CD4-positive, alpha-beta T cell (primary cell): ENCODE measurements at regions not wholly inside any gene's neighbourhood (a gene's known extent, or its start where the extent isn't known, plus 50 kb on each side); places are given as distances from the start of the nearest gene placed in this dataset.

Experiments
- ATAC-seq: fragments of 200-7000 bp; cut with Tn5 transposase; one replicate; pipeline ENCODE4 v1.10.0; 2022; ENCODE audit warnings: mild to moderate bottlenecking; ENCODE audit not compliant: poor library complexity
- CTCF ChIA-PET: fragments of 350-600 bp; sonication (Branson Sonifier 250); formaldehyde crosslinking; loops from one replicate; lab custom pipeline; 2021; ENCODE audit warnings: antibody characterized with exemption, inconsistent platforms; lab: Charles Lee
- POLR2A ChIA-PET: fragments of 350-600 bp; sonication (Branson Sonifier 250); formaldehyde crosslinking; loops from one replicate; lab custom pipeline; 2021; ENCODE audit warnings: antibody characterized with exemption, inconsistent platforms; lab: Charles Lee
- DNase-seq, 14 experiments: peaks; one replicate each; pipeline ENCODE4 v3.0.0-alpha.2; 2013 to 2020; ENCODE audit warnings: mixed read lengths in 2 of 14
- H3K27ac ChIP-seq, 2 donors: one replicate each; pipeline versions ENCODE4 v1.5.1 to v1.7.0; 2013; ENCODE audit warnings: low read length in 2 of 2, low read depth in 1 of 2, mild to moderate bottlenecking in 1 of 2
- H3K27me3 ChIP-seq, 2 experiments: 1 replicate in 1 of 2; 2 replicates in 1 of 2; pipeline versions ENCODE4 v1.6.1 to v1.7.0; 2013; ENCODE audit warnings: low read length in 2 of 2, control low read depth in 1 of 2, mild to moderate bottlenecking in 1 of 2, moderate library complexity in 1 of 2; ENCODE audit not compliant: insufficient read depth in 2 of 2, control insufficient read depth in 1 of 2
- H3K36me3 ChIP-seq: one replicate; pipeline ENCODE4 v1.6.1; 2013; ENCODE audit warnings: low read length, control low read depth; ENCODE audit not compliant: insufficient read depth
- H3K4me1 ChIP-seq: one replicate; pipeline ENCODE4 v1.6.1; 2013; ENCODE audit warnings: low read length, control low read depth; ENCODE audit not compliant: insufficient read depth
- H3K4me3 ChIP-seq: one replicate; pipeline ENCODE4 v1.5.1; 2013; ENCODE audit warnings: mild to moderate bottlenecking, low read length, moderate library complexity
- H3K9me3 ChIP-seq, 2 experiments: 1 replicate in 1 of 2; 2 replicates in 1 of 2; pipeline versions ENCODE4 v1.6.1 to v1.7.0; 2013; ENCODE audit warnings: low read length in 2 of 2, mild to moderate bottlenecking in 2 of 2, control low read depth in 1 of 2, moderate library complexity in 1 of 2; ENCODE audit not compliant: control insufficient read depth in 1 of 2, insufficient read depth in 1 of 2
- H3K27ac Mint-ChIP-seq: one replicate; pipeline ENCODE4 v1.8.0; 2020; ENCODE audit warnings: mixed read lengths
- H3K27me3 Mint-ChIP-seq: one replicate; pipeline ENCODE4 v1.8.0; 2021; ENCODE audit warnings: mixed read lengths
- H3K36me3 Mint-ChIP-seq: one replicate; pipeline ENCODE4 v1.8.0; 2021; ENCODE audit warnings: low read depth, mixed read lengths
- H3K4me1 Mint-ChIP-seq: one replicate; pipeline ENCODE4 v1.8.0; 2021; ENCODE audit warnings: low read depth, mixed read lengths
- H3K4me3 Mint-ChIP-seq: one replicate; pipeline ENCODE4 v1.8.0; 2020; ENCODE audit warnings: mild to moderate bottlenecking, mixed read lengths
- H3K9me3 Mint-ChIP-seq: one replicate; pipeline ENCODE4 v1.8.0; 2020; ENCODE audit warnings: mixed read lengths
- intact Hi-C, 2 experiments: fragments of 100-400 bp; cut with DNase I in 1 of 2; cut with micrococcal nuclease in 1 of 2; formaldehyde crosslinking; loops; one replicate each; pipeline versions ENCODE4 v1.15.1 to v1.9.0; 2023 to 2025; cut with DNase I, micrococcal nuclease
- TF ChIP-seq, protein P1 (sequence below): fragments of 200-600 bp; IDR thresholded peaks from one replicate; pipeline ENCODE4 v1.8.0; 2022; ENCODE audit warnings: antibody characterized with exemption, mild to moderate bottlenecking

DNA sequence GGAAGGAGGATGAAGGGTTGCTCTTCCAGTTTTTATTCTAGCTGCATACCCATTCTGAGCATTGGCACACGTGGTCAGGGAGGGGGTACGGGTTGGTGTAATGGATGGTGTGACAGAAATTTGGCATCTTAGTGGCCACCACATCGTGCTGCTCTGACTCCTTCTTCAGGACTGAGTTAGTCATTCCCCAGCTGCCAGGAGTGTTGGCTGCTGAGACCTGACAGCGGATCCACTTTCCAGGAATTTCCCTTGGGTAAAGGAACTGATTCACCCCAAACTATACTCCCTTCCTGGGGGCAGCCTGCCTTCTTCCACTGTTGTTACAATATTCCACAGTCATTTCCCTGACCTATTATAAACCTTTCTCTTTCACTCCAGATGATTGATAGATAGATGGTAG, 595.5 kb upstream of the KLHL1 start:
- intact Hi-C loops: no loop called here
- no peak overlapping the region for H3K4me3 ChIP-seq
- no peaks in the 10 kb centered on the region for H3K36me3 Mint-ChIP-seq
- peaks cover 0 to 3% of the 10 kb centered on the region in 2 experiments for H3K9me3 ChIP-seq
- no peak overlapping the region for H3K27ac ChIP-seq
- H3K4me1 Mint-ChIP-seq: no peaks in the 10 kb centered on the region
- DNase-seq (no peak), ATAC-seq (no peak)
- no peak overlapping the region for H3K4me3 Mint-ChIP-seq
- no peaks in the 10 kb centered on the region for H3K4me1 ChIP-seq
- peaks cover 10% of the 10 kb centered on the region for H3K9me3 Mint-ChIP-seq
- H3K27me3 Mint-ChIP-seq: no peaks in the 10 kb centered on the region
- TF ChIP-seq, protein P1, sequence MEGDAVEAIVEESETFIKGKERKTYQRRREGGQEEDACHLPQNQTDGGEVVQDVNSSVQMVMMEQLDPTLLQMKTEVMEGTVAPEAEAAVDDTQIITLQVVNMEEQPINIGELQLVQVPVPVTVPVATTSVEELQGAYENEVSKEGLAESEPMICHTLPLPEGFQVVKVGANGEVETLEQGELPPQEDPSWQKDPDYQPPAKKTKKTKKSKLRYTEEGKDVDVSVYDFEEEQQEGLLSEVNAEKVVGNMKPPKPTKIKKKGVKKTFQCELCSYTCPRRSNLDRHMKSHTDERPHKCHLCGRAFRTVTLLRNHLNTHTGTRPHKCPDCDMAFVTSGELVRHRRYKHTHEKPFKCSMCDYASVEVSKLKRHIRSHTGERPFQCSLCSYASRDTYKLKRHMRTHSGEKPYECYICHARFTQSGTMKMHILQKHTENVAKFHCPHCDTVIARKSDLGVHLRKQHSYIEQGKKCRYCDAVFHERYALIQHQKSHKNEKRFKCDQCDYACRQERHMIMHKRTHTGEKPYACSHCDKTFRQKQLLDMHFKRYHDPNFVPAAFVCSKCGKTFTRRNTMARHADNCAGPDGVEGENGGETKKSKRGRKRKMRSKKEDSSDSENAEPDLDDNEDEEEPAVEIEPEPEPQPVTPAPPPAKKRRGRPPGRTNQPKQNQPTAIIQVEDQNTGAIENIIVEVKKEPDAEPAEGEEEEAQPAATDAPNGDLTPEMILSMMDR: no peak
- ChIA-PET POLR2A (no interaction called here), CTCF (no interaction called here)
- H3K27me3 ChIP-seq: no peaks in the 10 kb centered on the region
- H3K36me3 ChIP-seq: no peaks in the 10 kb centered on the region
- no peak overlapping the region for H3K27ac Mint-ChIP-seq

DNA sequence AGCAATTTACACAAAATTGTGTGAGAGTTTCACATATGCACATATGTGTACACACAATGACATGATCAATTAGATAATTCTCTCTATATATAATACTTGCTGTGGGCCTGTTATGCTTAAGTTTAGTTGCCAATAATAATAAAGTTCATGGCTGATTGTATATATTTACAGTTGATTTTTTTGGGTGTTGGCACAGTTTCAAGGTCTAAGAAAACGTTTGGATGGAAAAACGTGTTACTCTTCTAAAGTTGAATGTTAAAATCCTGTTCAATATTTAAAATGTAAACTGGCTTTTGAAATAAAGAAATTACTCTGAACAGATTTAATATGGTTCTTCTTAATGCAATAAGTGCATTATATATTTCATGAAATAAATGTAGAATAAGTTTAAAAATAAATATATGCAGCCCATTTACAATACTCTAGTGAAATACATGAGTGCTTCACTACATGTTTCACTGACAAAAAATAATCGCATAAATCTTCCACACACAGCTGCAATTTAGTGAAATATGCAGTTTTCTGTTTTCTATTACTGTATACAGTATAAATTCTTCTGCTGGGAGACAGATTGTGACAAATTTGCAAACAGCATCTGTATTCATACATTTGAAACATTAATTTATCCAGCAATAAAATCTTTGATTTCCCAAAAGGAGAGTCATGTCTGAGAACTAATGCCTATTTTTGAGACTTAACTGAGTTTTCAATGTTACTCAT, 586.9 kb upstream of the KLHL1 start:
- Mint-ChIP-seq H3K27ac (no peak overlapping the region), H3K9me3 (peaks cover 8% of the 10 kb centered on the region), H3K4me3 (no peak overlapping the region), H3K36me3 (no peaks in the 10 kb centered on the region), H3K4me1 (no peaks in the 10 kb centered on the region), H3K27me3 (no peaks in the 10 kb centered on the region)
- DNase-seq (no peak), ATAC-seq (no peak)
- POLR2A ChIA-PET: no interaction called here
- CTCF ChIA-PET: no interaction called here
- Histone ChIP-seq H3K36me3 (no peaks in the 10 kb centered on the region), H3K4me3 (no peak overlapping the region), H3K27ac (no peak overlapping the region), H3K9me3 (no peaks in the 10 kb centered on the region), H3K4me1 (no peaks in the 10 kb centered on the region), H3K27me3 (no peaks in the 10 kb centered on the region)
- intact Hi-C loops: no loop called here
- TF ChIP-seq, protein P1: no peak

DNA sequence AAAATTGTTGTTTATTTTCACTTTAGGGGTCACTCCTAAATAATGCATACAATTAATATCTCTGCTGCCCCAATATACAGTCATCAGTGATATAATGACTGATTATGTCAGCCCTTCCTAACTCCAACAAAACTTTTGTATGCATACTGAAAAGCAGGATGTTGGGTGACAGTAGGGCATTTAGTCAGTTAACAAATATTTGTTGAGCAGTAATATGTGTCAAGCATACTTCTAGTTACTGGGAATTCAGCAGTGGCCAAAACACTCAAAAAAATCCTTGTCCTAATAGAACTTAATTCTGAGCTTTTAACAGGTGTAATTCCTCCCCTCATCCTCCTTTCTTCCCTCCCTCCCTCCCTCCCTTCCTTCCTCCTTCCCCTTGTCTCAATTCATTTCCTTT, 560.7 kb upstream of the KLHL1 start:
- peaks cover 0 to 15% of the 10 kb centered on the region in 2 experiments for H3K9me3 ChIP-seq
- Mint-ChIP-seq H3K27ac (no peak overlapping the region), H3K4me1 (no peaks in the 10 kb centered on the region), H3K4me3 (no peak overlapping the region), H3K9me3 (no peaks in the 10 kb centered on the region), H3K36me3 (no peaks in the 10 kb centered on the region), H3K27me3 (no peaks in the 10 kb centered on the region)
- ATAC-seq (no peak), DNase-seq (no peak)
- TF ChIP-seq, protein P1: no peak
- CTCF ChIA-PET: no interaction called here
- no peaks in the 10 kb centered on the region for H3K4me1 ChIP-seq
- intact Hi-C loops: no loop called here
- H3K27ac ChIP-seq: no peak overlapping the region
- no peaks in the 10 kb centered on the region for H3K36me3 ChIP-seq
- H3K4me3 ChIP-seq: no peak overlapping the region
- H3K27me3 ChIP-seq: no peaks in the 10 kb centered on the region
- POLR2A ChIA-PET: no interaction called here
